ENCODE measurements at regions not wholly inside any gene's neighbourhood (a gene's known extent, or its start where the extent isn't known, plus 50 kb on each side); places are given as distances from the start of the nearest gene placed in this dataset.

DNA sequence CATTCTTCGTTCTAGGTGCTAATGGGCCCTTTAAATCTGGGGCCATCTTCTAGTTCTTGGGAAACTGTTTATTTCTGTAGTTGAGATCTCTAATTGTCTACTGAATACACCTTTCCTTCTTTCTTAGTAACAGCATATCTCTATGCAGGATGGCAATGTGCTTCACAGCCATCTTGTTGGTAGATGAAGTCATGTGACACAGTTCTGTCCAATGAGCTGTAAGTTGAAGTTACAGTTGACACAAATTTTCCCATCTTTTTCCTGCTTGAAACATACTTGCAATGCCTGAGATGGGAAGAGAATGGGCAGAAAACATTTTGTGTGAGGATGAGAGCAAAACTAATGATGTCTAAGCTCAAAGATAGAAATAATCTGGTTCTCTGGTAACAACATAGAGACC is 57.3 kb upstream of the PHLPP1 start:
- Histone ChIP-seq H3K4me3 (ENCODE audit: low read depth, low read length) (no peak overlapping the region), H3K4me1 (ENCODE audit: control insufficient read depth, insufficient read depth, low read length, poor library complexity, severe bottlenecking) (no peaks in the 10 kb centered on the region), H3K27me3 (ENCODE audit: control insufficient read depth, insufficient read depth, low read length) (no peaks in the 10 kb centered on the region), H3K27ac (ENCODE audit: insufficient read depth, low read length, poor library complexity, severe bottlenecking) (no peak overlapping the region), H3K9me3 (ENCODE audit: control insufficient read depth in 2 of 2, low read length in 2 of 2) (no peaks in the 10 kb centered on the region), H3K36me3 (ENCODE audit: control insufficient read depth, insufficient read depth, low read length) (no peaks in the 10 kb centered on the region)
- ATAC-seq (ENCODE audit: low read depth in 2 of 2) (no peak), DNase-seq (no peak)
- Mint-ChIP-seq H3K4me1 (no peaks in the 10 kb centered on the region), H3K4me3 (no peak overlapping the region), H3K27ac (no peak overlapping the region), H3K27me3 (no peaks in the 10 kb centered on the region), H3K36me3 (no peaks in the 10 kb centered on the region), H3K9me3 (no peaks in the 10 kb centered on the region)

DNA sequence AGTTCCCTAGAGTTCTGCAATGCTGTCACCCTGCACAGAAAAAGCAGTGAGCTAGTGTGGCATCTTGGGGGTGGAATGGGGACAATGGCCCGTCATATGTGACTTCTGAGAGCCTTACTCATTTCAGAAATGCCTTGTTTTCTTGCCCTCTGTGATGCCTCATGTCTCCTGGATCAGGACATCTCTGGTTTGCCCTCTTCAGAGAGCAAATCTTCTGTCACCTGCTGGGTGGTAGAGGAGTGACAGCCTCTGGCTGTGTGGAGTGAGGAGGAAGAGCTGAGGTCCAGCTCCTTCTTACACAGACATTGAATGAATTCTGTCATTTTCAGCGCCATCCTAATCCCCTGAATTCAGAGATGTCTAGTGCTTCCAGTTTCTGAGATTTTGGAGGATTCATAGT is 55.6 kb upstream of the PHLPP1 start:
- Mint-ChIP-seq H3K36me3 (no peaks in the 10 kb centered on the region), H3K27ac (no peak overlapping the region), H3K4me1 (no peaks in the 10 kb centered on the region), H3K27me3 (no peaks in the 10 kb centered on the region), H3K4me3 (no peak overlapping the region), H3K9me3 (no peaks in the 10 kb centered on the region)
- Histone ChIP-seq H3K4me1 (ENCODE audit: control insufficient read depth, insufficient read depth, low read length, poor library complexity, severe bottlenecking) (no peaks in the 10 kb centered on the region), H3K27ac (ENCODE audit: insufficient read depth, low read length, poor library complexity, severe bottlenecking) (no peak overlapping the region), H3K36me3 (ENCODE audit: control insufficient read depth, insufficient read depth, low read length) (no peaks in the 10 kb centered on the region), H3K4me3 (ENCODE audit: low read depth, low read length) (no peak overlapping the region), H3K27me3 (ENCODE audit: control insufficient read depth, insufficient read depth, low read length) (no peaks in the 10 kb centered on the region), H3K9me3 (ENCODE audit: control insufficient read depth in 2 of 2, low read length in 2 of 2) (no peaks in the 10 kb centered on the region)
- ATAC-seq (ENCODE audit: low read depth in 2 of 2), result no peak
- no peak for DNase-seq

DNA sequence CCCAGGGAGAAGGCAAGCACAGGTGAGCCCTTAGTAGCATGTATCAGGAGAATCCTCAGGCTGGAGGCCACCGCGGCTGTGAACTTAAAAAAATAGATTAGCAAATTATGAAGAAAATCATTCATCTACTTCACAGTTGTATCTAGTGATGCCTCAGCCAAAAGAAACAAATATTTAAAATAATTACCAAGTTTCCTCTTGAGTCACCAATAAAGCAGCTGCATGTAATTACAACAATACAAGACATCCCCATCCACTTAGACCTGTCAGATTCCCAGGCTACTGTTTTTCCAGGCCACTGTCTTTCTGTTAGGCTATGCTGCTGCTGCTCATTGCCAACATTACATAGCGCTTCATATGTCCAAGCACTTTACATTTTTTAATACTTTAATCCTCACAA is 54.6 kb upstream of the PHLPP1 start:
- H3K9me3 ChIP-seq (ENCODE audit: control insufficient read depth in 2 of 2, low read length in 2 of 2), result no peaks in the 10 kb centered on the region
- Mint-ChIP-seq H3K27ac (no peak overlapping the region), H3K27me3 (no peaks in the 10 kb centered on the region), H3K4me1 (no peaks in the 10 kb centered on the region), H3K36me3 (no peaks in the 10 kb centered on the region), H3K4me3 (no peak overlapping the region), H3K9me3 (no peaks in the 10 kb centered on the region)
- no peaks in the 10 kb centered on the region for H3K4me1 ChIP-seq (ENCODE audit: control insufficient read depth, insufficient read depth, low read length, poor library complexity, severe bottlenecking)
- H3K27me3 ChIP-seq (ENCODE audit: control insufficient read depth, insufficient read depth, low read length), result no peaks in the 10 kb centered on the region
- H3K36me3 ChIP-seq (ENCODE audit: control insufficient read depth, insufficient read depth, low read length), result no peaks in the 10 kb centered on the region
- H3K4me3 ChIP-seq (ENCODE audit: low read depth, low read length), result no peak overlapping the region
- DNase-seq, result no peak
- no peak overlapping the region for H3K27ac ChIP-seq (ENCODE audit: insufficient read depth, low read length, poor library complexity, severe bottlenecking)
- no peak for ATAC-seq (ENCODE audit: low read depth in 2 of 2)

DNA sequence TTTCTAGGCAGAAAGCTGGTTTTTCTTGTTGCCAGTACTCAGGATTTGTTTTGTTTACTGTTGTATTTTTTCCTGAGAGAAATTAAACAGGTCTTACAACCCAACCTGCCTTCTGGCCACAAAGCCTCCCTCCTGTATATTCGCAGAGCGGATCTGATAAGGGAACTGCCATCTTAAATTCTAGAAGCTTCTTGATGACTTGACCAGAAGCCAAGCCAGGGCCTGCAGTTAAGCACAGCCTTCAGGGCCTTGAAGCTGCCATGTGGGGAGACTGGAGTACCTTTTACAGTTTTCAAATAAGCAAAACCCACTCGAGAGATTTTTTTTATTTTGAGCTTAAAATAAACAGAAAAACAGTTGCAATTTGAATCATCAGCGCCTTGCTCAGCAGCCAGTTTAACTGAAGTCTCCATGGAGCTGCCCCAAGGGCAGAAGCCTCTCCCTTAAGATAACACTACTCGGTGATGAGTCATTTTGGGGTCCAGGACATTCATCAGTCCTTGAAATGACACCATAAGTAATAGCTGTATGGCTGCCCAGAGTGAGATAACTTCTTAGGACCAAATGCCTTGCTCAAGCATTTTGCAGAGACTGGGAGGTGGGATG is 51.5 kb upstream of the PHLPP1 start:
- peaks cover 0 to 3% (median 0%) of the 10 kb centered on the region in 7 donors for H3K9me3 Mint-ChIP-seq
- Histone ChIP-seq H3K27ac (ENCODE audit: insufficient read depth, low read length, poor library complexity, severe bottlenecking) (no peak overlapping the region), H3K9me3 (ENCODE audit: control insufficient read depth in 2 of 2, low read length in 2 of 2) (no peaks in the 10 kb centered on the region), H3K27me3 (ENCODE audit: control insufficient read depth, insufficient read depth, low read length) (no peaks in the 10 kb centered on the region), H3K36me3 (ENCODE audit: control insufficient read depth, insufficient read depth, low read length) (no peaks in the 10 kb centered on the region), H3K4me1 (ENCODE audit: control insufficient read depth, insufficient read depth, low read length, poor library complexity, severe bottlenecking) (no peaks in the 10 kb centered on the region), H3K4me3 (ENCODE audit: low read depth, low read length) (no peak overlapping the region)
- H3K27me3 Mint-ChIP-seq, result no peaks in the 10 kb centered on the region
- DNase-seq (peak in 1 of 3 donors; percentile 24), ATAC-seq (ENCODE audit: low read depth in 2 of 2) (no peak)
- H3K4me3 Mint-ChIP-seq, result no peak overlapping the region
- no peaks in the 10 kb centered on the region for H3K36me3 Mint-ChIP-seq
- no peak overlapping the region for H3K27ac Mint-ChIP-seq
- no peaks in the 10 kb centered on the region for H3K4me1 Mint-ChIP-seq

DNA sequence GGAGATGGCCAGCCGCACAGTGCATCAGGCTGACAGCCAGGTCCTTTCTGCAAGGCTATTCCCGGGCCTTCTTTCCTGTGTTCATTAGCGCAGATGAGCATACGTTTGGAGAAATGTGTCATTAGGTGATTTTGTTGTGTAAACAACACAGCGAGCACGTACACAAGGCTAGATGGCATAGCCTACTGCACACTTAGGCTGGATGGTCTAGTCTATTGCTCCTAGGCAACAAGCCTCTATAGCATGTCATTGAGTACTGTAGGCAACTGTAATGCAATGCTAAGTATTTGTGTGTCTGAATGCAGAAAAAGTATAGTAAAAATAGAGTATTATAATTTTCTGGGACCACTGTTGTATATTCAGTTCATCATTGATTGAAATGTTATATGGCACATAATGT is 50.9 kb upstream of the PHLPP1 start:
- Mint-ChIP-seq H3K4me3 (no peak overlapping the region), H3K9me3 (peaks cover 0 to 3% (median 0%) of the 10 kb centered on the region in 7 donors), H3K27ac (no peak overlapping the region), H3K36me3 (no peaks in the 10 kb centered on the region), H3K4me1 (no peaks in the 10 kb centered on the region), H3K27me3 (no peaks in the 10 kb centered on the region)
- no peaks in the 10 kb centered on the region for H3K4me1 ChIP-seq (ENCODE audit: control insufficient read depth, insufficient read depth, low read length, poor library complexity, severe bottlenecking)
- ATAC-seq (ENCODE audit: low read depth in 2 of 2) (no peak), DNase-seq (no peak)
- H3K27me3 ChIP-seq (ENCODE audit: control insufficient read depth, insufficient read depth, low read length), result no peaks in the 10 kb centered on the region
- no peaks in the 10 kb centered on the region for H3K9me3 ChIP-seq (ENCODE audit: control insufficient read depth in 2 of 2, low read length in 2 of 2)
- no peak overlapping the region for H3K27ac ChIP-seq (ENCODE audit: insufficient read depth, low read length, poor library complexity, severe bottlenecking)
- no peaks in the 10 kb centered on the region for H3K36me3 ChIP-seq (ENCODE audit: control insufficient read depth, insufficient read depth, low read length)
- no peak overlapping the region for H3K4me3 ChIP-seq (ENCODE audit: low read depth, low read length)

DNA sequence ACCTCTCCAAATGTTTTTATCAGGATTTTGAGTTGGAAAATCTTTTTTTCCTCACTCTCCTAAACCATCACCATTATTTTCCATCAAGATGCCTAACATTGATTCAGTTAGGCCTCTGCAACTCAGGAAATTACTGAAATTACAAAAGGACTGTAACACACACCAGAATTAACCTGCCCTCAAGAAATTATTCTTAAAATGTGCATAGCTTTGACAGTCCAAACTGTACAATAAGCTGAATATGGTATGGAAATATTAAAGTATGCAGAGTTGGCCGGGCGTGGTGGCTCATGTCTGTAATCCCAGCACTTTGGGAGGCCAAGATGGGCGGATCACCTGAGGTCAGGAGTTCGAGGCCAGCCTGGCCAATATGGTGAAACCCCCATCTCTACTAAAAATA is 50.2 kb upstream of the PHLPP1 start:
- DNase-seq (no peak), ATAC-seq (ENCODE audit: low read depth in 2 of 2) (no peak)
- H3K27ac ChIP-seq (ENCODE audit: insufficient read depth, low read length, poor library complexity, severe bottlenecking), result no peak overlapping the region
- Mint-ChIP-seq H3K4me3 (no peak overlapping the region), H3K27ac (no peak overlapping the region), H3K36me3 (no peaks in the 10 kb centered on the region), H3K4me1 (peaks cover 0 to 3% (median 0%) of the 10 kb centered on the region in 4 donors), H3K9me3 (peaks cover 0 to 3% (median 0%) of the 10 kb centered on the region in 7 donors), H3K27me3 (no peaks in the 10 kb centered on the region)
- no peaks in the 10 kb centered on the region for H3K9me3 ChIP-seq (ENCODE audit: control insufficient read depth in 2 of 2, low read length in 2 of 2)
- H3K36me3 ChIP-seq (ENCODE audit: control insufficient read depth, insufficient read depth, low read length), result no peaks in the 10 kb centered on the region
- H3K4me1 ChIP-seq (ENCODE audit: control insufficient read depth, insufficient read depth, low read length, poor library complexity, severe bottlenecking), result no peaks in the 10 kb centered on the region
- no peak overlapping the region for H3K4me3 ChIP-seq (ENCODE audit: low read depth, low read length)
- no peaks in the 10 kb centered on the region for H3K27me3 ChIP-seq (ENCODE audit: control insufficient read depth, insufficient read depth, low read length)

Data from CD4-positive, CD25-positive, alpha-beta regulatory T cell (primary cell).